IMR-90 (cell line): ENCODE measurements at regions not wholly inside any gene's neighbourhood (a gene's known extent, or its start where the extent isn't known, plus 50 kb on each side); places are given as distances from the start of the nearest gene placed in this dataset.

ENCODE experiments used
- ATAC-seq: fragments of 200-7000 bp; cut with Tn5 transposase; 2 replicates; pipeline ENCODE4 v1.9.1; 2020; ENCODE audit warnings: low read depth, mild to moderate bottlenecking, moderate library complexity
- BruUV-seq: library from RNA; stranded (reverse); fragments of 400-500 nt; replicated peaks from 2 replicates; lab custom pipeline; 2021; lab: Mats Ljungman, UMichigan
- CTCF ChIA-PET: fragments of 300-600 bp; formaldehyde crosslinking; extraction: SDS; loops from one replicate; lab custom pipeline; 2021; ENCODE audit warnings: antibody characterized with exemption; lab: Yijun Ruan, JAX
- POLR2A ChIA-PET: fragments of 300-600 bp; sonication (Branson Sonifier 250); formaldehyde crosslinking; loops from one replicate; lab custom pipeline; 2022; ENCODE audit warnings: antibody characterized with exemption; ENCODE audit not compliant: unreplicated experiment; lab: Charles Lee
- DNase-seq: peaks from one replicate; pipeline ENCODE4 v3.0.0; 2013
- H2AFZ ChIP-seq: replicated peaks from 2 replicates; pipeline ENCODE3; 2013; ENCODE audit warnings: low read length, mild to moderate bottlenecking; ENCODE audit not compliant: poor library complexity
- H2AK5ac ChIP-seq: 2 replicates; pipeline ENCODE4 v1.6.1; 2013; ENCODE audit warnings: low read depth, low read length, inconsistent platforms
- H2AK9ac ChIP-seq: replicated peaks from 2 replicates; pipeline ENCODE3; 2013; ENCODE audit warnings: mild to moderate bottlenecking, low read depth, low read length, moderate library complexity; ENCODE audit not compliant: poor library complexity
- H2BK120ac ChIP-seq: 2 replicates; pipeline ENCODE4 v1.6.1; 2013; ENCODE audit warnings: low read depth, low read length, inconsistent platforms
- H2BK15ac ChIP-seq: 3 replicates; pipeline ENCODE4 v1.6.1; 2013; ENCODE audit warnings: low read depth, low read length, inconsistent platforms
- H2BK20ac ChIP-seq: 2 replicates; pipeline ENCODE4 v1.6.1; 2013; ENCODE audit warnings: low read depth, mild to moderate bottlenecking, inconsistent platforms, low read length, moderate library complexity
- H2BK5ac ChIP-seq: 2 replicates; pipeline ENCODE4 v1.6.1; 2013; ENCODE audit warnings: mild to moderate bottlenecking, low read depth, low read length, inconsistent platforms; ENCODE audit not compliant: poor library complexity, severe bottlenecking
- H3K14ac ChIP-seq: replicated peaks from 2 replicates; pipeline ENCODE4 v1.6.1; 2013; ENCODE audit warnings: low read depth, low read length, inconsistent platforms
- H3K18ac ChIP-seq: 2 replicates; pipeline ENCODE4 v1.6.1; 2013; ENCODE audit warnings: low read depth, low read length, control low read depth
- H3K23ac ChIP-seq: 2 replicates; pipeline ENCODE4 v1.6.1; 2013; ENCODE audit warnings: low read depth, low read length, inconsistent platforms
- H3K27ac ChIP-seq: 2 replicates; pipeline ENCODE4 v1.5.1; 2013; ENCODE audit warnings: mild to moderate bottlenecking, control low read depth, low read length; ENCODE audit not compliant: insufficient read depth
- H3K27me3 ChIP-seq: 2 replicates; pipeline ENCODE4 v1.6.1; 2013; ENCODE audit warnings: low read length; ENCODE audit not compliant: control insufficient read depth, insufficient read depth
- H3K36me3 ChIP-seq: 2 replicates; pipeline ENCODE4 v1.6.1; 2013; ENCODE audit warnings: low read length, mixed read lengths; ENCODE audit not compliant: control insufficient read depth, insufficient read depth
- H3K4ac ChIP-seq: 2 replicates; pipeline ENCODE4 v1.6.1; 2013; ENCODE audit warnings: low read depth, low read length, inconsistent platforms
- H3K4me1 ChIP-seq: 2 replicates; pipeline ENCODE4 v1.6.1; 2013; ENCODE audit warnings: low read length, mixed read lengths; ENCODE audit not compliant: control insufficient read depth, insufficient read depth
- H3K4me2 ChIP-seq: 2 replicates; pipeline ENCODE4 v1.6.1; 2013; ENCODE audit warnings: low read depth, mild to moderate bottlenecking, control low read depth, low read length, moderate library complexity
- H3K4me3 ChIP-seq: 2 replicates; pipeline ENCODE4 v1.5.1; 2013; ENCODE audit warnings: low read depth, mild to moderate bottlenecking, control low read depth, low read length, moderate library complexity; ENCODE audit not compliant: insufficient read depth
- H3K56ac ChIP-seq: 2 replicates; pipeline ENCODE4 v1.6.1; 2013; ENCODE audit warnings: low read length, inconsistent platforms; ENCODE audit not compliant: insufficient read depth; ENCODE audit errors: extremely low read depth
- H3K79me1 ChIP-seq, 2 experiments: 2 replicates each; pipeline ENCODE4 v1.6.1; 2013; ENCODE audit warnings: low read length in 2 of 2, inconsistent platforms in 1 of 2, low read depth in 1 of 2
- H3K9ac ChIP-seq: 2 replicates; pipeline ENCODE4 v1.6.1; 2013; ENCODE audit warnings: low read depth, low read length, control low read depth
- H3K9me1 ChIP-seq: 2 replicates; pipeline ENCODE4 v1.6.1; 2013; ENCODE audit warnings: low read length, inconsistent platforms; ENCODE audit not compliant: insufficient read depth
- H3K9me3 ChIP-seq: 2 replicates; pipeline ENCODE4 v1.6.1; 2013; ENCODE audit warnings: low read length; ENCODE audit not compliant: control insufficient read depth, insufficient read depth
- H4K20me1 ChIP-seq: 2 replicates; pipeline ENCODE4 v1.6.1; 2013; ENCODE audit warnings: low read length, inconsistent platforms; ENCODE audit not compliant: insufficient read depth
- H4K5ac ChIP-seq: 2 replicates; pipeline ENCODE4 v1.6.1; 2013; ENCODE audit warnings: mild to moderate bottlenecking, low read depth, low read length, control low read depth
- H4K8ac ChIP-seq, 2 experiments: 2 replicates each; pipeline ENCODE4 v1.6.1; 2013; ENCODE audit warnings: low read depth in 2 of 2, low read length in 2 of 2, control low read depth in 1 of 2, inconsistent platforms in 1 of 2
- H4K91ac ChIP-seq: 2 replicates; pipeline ENCODE4 v1.6.1; 2013; ENCODE audit warnings: low read depth, low read length, inconsistent platforms; ENCODE audit not compliant: insufficient read depth
- BHLHE40 ChIP-seq: fragments of 150-350 bp; IDR thresholded peaks from 2 replicates; pipeline ENCODE4 v1.6.1; 2016; ENCODE audit warnings: mild to moderate bottlenecking, low read depth, low read length
- CEBPB ChIP-seq: IDR thresholded peaks from 2 replicates; pipeline ENCODE4 v1.6.1; 2012; ENCODE audit warnings: low read depth, low read length, improper control_type of control experiment
- CHD1 ChIP-seq: IDR thresholded peaks from 2 replicates; pipeline ENCODE4 v1.6.1; 2012; ENCODE audit warnings: low read depth, low read length, improper control_type of control experiment
- FOS ChIP-seq: fragments of 150-350 bp; IDR thresholded peaks from 2 replicates; pipeline ENCODE4 v1.6.1; 2016; ENCODE audit warnings: low read depth, low read length
- MAFK ChIP-seq: IDR thresholded peaks from 2 replicates; pipeline ENCODE4 v1.6.1; 2012; ENCODE audit warnings: low read depth, low read length, improper control_type of control experiment
- MAZ ChIP-seq: IDR thresholded peaks from 2 replicates; pipeline ENCODE4 v1.6.1; 2012; ENCODE audit warnings: low read depth, mild to moderate bottlenecking, low read length, improper control_type of control experiment, moderate library complexity, borderline replicate concordance
- MXI1 ChIP-seq: IDR thresholded peaks from 2 replicates; pipeline ENCODE4 v1.6.1; 2012; ENCODE audit warnings: low read depth, mild to moderate bottlenecking, low read length, moderate library complexity, borderline replicate concordance
- RCOR1 ChIP-seq: IDR thresholded peaks from 2 replicates; pipeline ENCODE4 v1.6.1; 2012; ENCODE audit warnings: mild to moderate bottlenecking, low read length, improper control_type of control experiment; ENCODE audit not compliant: insufficient replicate concordance
- RFX5 ChIP-seq: IDR thresholded peaks from 2 replicates; pipeline ENCODE4 v1.8.0; 2012; ENCODE audit warnings: low read depth, mild to moderate bottlenecking, low read length, moderate library complexity
- SMC3 ChIP-seq: fragments of 150-350 bp; IDR thresholded peaks from 2 replicates; pipeline ENCODE4 v1.6.1; 2016; ENCODE audit warnings: low read depth, mild to moderate bottlenecking, antibody characterized with exemption, low read length, moderate library complexity
- USF2 ChIP-seq: fragments of 150-350 bp; IDR thresholded peaks from 2 replicates; pipeline ENCODE4 v1.6.1; 2017; ENCODE audit warnings: mild to moderate bottlenecking, antibody characterized with exemption, low read length, low read depth
- WGBS, 2 experiments: methylation state at CpG; one replicate each; pipeline versions ENCODE4 v1.1.5 to v1.1.7; 2013; ENCODE audit warnings: missing lambda C conversion rate in 2 of 2; ENCODE audit not compliant: insufficient read length in 1 of 2; ENCODE audit errors: extremely low coverage in 2 of 2; 5-methylcytosine and 5-hydroxymethylcytosine counted together
- dilution Hi-C: fragments of 300-500 bp; cut with HindIII; formaldehyde crosslinking; loops from one replicate; pipeline ENCODE4 v1.14.3; 2018; ENCODE audit warnings: low sequenced_read_pairs; ENCODE audit not compliant: unreplicated experiment
- in situ Hi-C: fragments of 300-500 bp; cut with MboI; formaldehyde crosslinking; loops from 3 replicates; pipeline ENCODE4 v1.14.3; 2019; ENCODE audit warnings: low sequenced_read_pairs, inconsistent platforms, mixed read lengths
- intact Hi-C: fragments of 100-400 bp; cut with micrococcal nuclease; formaldehyde crosslinking; loops from 2 replicates; pipeline ENCODE4 v1.10.0; 2022
- TF ChIP-seq, protein P1 (sequence below): fragments of 150-350 bp; IDR thresholded peaks from 2 replicates; pipeline ENCODE4 v1.6.1; 2016; ENCODE audit warnings: low read depth, mild to moderate bottlenecking, low read length, moderate library complexity, borderline replicate concordance
- TF ChIP-seq, protein P2 (sequence below): conservative IDR thresholded peaks from 2 replicates; pipeline ENCODE4 v1.5.1; 2012; ENCODE audit warnings: mild to moderate bottlenecking, low read depth, low read length, improper control_type of control experiment

GRCh38 chr10:78560341-78560688, 508.5 kb upstream of the ZMIZ1 start:
- Histone ChIP-seq H3K4me3 (no peak overlapping the region), H3K14ac (no peak overlapping the region), H2AFZ (no peak overlapping the region), H3K27ac (no peak overlapping the region), H3K27me3 (peaks cover 5% of the 10 kb centered on the region), H3K36me3 (no peaks in the 10 kb centered on the region), H4K5ac (no peak overlapping the region), H4K91ac (no peak overlapping the region), H2AK9ac (no peak overlapping the region), H3K4me2 (no peak overlapping the region), H2AK5ac (no peak overlapping the region), H3K4me1 (no peaks in the 10 kb centered on the region; the same call in 1 of the 2 replicates), H3K23ac (no peak overlapping the region; the same call in 1 of the 2 replicates), H2BK5ac (no peak overlapping the region), H3K56ac (no peak overlapping the region), H4K8ac (no peak overlapping the region), H3K9me1 (peaks cover 3% of the 10 kb centered on the region), H2BK15ac (no peak overlapping the region), H3K79me1 (no peaks in the 10 kb centered on the region), H4K20me1 (no peaks in the 10 kb centered on the region), H3K9ac (no peak overlapping the region), H2BK120ac (no peak overlapping the region), H2BK20ac (no peak overlapping the region), H3K18ac (no peak overlapping the region), H3K9me3 (peaks cover 3% of the 10 kb centered on the region; the same call in 1 of the 2 replicates), H3K4ac (no peak overlapping the region)
- ChIA-PET POLR2A (no interaction called here), CTCF (no interaction called here)
- no peak for DNase-seq
- in situ Hi-C loops: no loop called here
- BruUV-seq: no TSS peak
- intact Hi-C loops: no loop called here
- ATAC-seq: no peak
- no CpG with 5 or more reads among the region's 4 CpGs for WGBS, 2 experiments
- TF ChIP-seq FOS (no peak), MAZ (no peak), CHD1 (no peak), CEBPB (no peak), MXI1 (no peak), RFX5 (no peak), SMC3 (no peak), MAFK (no peak), BHLHE40 (no peak), USF2 (no peak), RCOR1 (no peak)
- TF ChIP-seq, protein P1, sequence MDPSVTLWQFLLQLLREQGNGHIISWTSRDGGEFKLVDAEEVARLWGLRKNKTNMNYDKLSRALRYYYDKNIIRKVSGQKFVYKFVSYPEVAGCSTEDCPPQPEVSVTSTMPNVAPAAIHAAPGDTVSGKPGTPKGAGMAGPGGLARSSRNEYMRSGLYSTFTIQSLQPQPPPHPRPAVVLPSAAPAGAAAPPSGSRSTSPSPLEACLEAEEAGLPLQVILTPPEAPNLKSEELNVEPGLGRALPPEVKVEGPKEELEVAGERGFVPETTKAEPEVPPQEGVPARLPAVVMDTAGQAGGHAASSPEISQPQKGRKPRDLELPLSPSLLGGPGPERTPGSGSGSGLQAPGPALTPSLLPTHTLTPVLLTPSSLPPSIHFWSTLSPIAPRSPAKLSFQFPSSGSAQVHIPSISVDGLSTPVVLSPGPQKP: no peak
- TF ChIP-seq, protein P2, sequence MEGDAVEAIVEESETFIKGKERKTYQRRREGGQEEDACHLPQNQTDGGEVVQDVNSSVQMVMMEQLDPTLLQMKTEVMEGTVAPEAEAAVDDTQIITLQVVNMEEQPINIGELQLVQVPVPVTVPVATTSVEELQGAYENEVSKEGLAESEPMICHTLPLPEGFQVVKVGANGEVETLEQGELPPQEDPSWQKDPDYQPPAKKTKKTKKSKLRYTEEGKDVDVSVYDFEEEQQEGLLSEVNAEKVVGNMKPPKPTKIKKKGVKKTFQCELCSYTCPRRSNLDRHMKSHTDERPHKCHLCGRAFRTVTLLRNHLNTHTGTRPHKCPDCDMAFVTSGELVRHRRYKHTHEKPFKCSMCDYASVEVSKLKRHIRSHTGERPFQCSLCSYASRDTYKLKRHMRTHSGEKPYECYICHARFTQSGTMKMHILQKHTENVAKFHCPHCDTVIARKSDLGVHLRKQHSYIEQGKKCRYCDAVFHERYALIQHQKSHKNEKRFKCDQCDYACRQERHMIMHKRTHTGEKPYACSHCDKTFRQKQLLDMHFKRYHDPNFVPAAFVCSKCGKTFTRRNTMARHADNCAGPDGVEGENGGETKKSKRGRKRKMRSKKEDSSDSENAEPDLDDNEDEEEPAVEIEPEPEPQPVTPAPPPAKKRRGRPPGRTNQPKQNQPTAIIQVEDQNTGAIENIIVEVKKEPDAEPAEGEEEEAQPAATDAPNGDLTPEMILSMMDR: no peak
- dilution Hi-C loops: no loop called here
